ACC112 (cell line): ENCODE measurements at regions not wholly inside any gene's neighbourhood (a gene's known extent, or its start where the extent isn't known, plus 50 kb on each side); places are given as distances from the start of the nearest gene placed in this dataset.
"Not testable (repeated sequence)": the region's sequence is repeated elsewhere in the genome, so short reads cannot be mapped to it uniquely, and the experiment has no call there.

Experiments used
- H2AFZ ChIP-seq: fragments of 200-600 bp; sonication (generic); one replicate; pipeline ENCODE4 v1.6.0; 2017; ENCODE audit warnings: antibody characterized with exemption, low read length; ENCODE audit not compliant: unreplicated experiment
- H3K27ac ChIP-seq: fragments of 200-600 bp; sonication (generic); 2 replicates; pipeline ENCODE4 v1.5.1; 2014; ENCODE audit warnings: low read depth, mild to moderate bottlenecking, antibody characterized with exemption, low read length, moderate library complexity
- H3K27me3 ChIP-seq: fragments of 200-600 bp; sonication (generic); 2 replicates; pipeline ENCODE4 v1.6.1; 2014; ENCODE audit warnings: mild to moderate bottlenecking, antibody characterized with exemption, low read length, moderate library complexity, mixed read lengths; ENCODE audit not compliant: insufficient read depth
- H3K36me3 ChIP-seq: fragments of 200-600 bp; sonication (generic); 2 replicates; pipeline ENCODE4 v1.6.1; 2016; ENCODE audit warnings: mild to moderate bottlenecking, antibody characterized with exemption, low read length, moderate library complexity, mixed read lengths; ENCODE audit not compliant: insufficient read depth
- H3K4me1 ChIP-seq: fragments of 200-600 bp; sonication (generic); one replicate; pipeline ENCODE4 v1.6.1; 2016; ENCODE audit warnings: low read length, mixed read lengths; ENCODE audit not compliant: insufficient read depth, unreplicated experiment, control insufficient read depth
- H3K4me3 ChIP-seq: fragments of 200-600 bp; sonication (generic); 2 replicates; pipeline ENCODE4 v1.5.1; 2014; ENCODE audit warnings: mild to moderate bottlenecking, low read depth, low read length
- H3K79me2 ChIP-seq: fragments of 200-600 bp; sonication (generic); one replicate; pipeline ENCODE4 v1.6.0; 2016; ENCODE audit warnings: low read length; ENCODE audit not compliant: control insufficient read depth, unreplicated experiment, insufficient read depth

DNA sequence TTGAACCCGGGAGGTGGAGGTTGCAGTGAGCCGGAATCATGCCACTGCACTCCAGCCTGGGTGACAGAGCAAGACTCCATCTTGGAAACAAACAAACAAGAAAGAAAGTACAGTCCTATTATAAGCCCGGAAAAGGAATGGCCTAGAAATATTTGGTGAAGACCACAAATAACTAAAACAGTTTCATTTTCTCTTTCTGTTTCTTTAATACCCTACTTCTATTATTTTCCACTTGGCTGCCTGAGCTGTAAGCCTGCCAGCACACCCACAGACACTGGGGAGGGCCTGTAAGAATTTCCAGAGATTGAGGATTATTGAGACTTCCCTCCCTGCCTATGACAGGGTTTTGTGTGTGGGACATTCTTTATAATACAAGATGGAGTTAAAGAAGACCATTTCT lies 188.0 kb upstream of the DCC start:
- Histone ChIP-seq H3K27me3 (no peaks in the 10 kb centered on the region), H2AFZ (no peak overlapping the region), H3K36me3 (no peaks in the 10 kb centered on the region), H3K4me3 (no peak overlapping the region), H3K27ac (no peak overlapping the region), H3K4me1 (no peaks in the 10 kb centered on the region), H3K79me2 (no peaks in the 10 kb centered on the region)

DNA sequence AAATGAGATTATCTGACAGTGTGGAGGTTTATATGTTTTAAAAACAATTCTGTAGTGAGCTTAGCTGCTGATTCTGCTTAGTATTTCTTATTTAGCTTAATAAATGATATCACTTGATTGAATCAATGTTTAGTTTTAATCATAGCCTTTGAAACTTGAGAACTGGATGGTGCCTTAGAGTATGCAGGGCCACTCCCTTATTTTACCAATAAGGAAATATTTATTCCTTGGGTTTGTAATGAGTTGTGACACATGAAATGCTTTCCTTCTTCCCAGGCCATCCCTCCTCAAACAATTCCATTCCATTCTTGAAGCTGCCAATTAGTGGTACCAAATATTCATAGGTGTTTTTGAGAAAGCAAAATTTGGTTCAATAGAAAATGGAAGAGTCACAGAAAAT lies 183.8 kb upstream of the DCC start:
- no peak overlapping the region for H2AFZ ChIP-seq
- no peak overlapping the region for H3K27ac ChIP-seq
- no peaks in the 10 kb centered on the region for H3K27me3 ChIP-seq
- H3K4me3 ChIP-seq: no peak overlapping the region
- no peaks in the 10 kb centered on the region for H3K79me2 ChIP-seq
- no peaks in the 10 kb centered on the region for H3K4me1 ChIP-seq
- H3K36me3 ChIP-seq: no peaks in the 10 kb centered on the region

DNA sequence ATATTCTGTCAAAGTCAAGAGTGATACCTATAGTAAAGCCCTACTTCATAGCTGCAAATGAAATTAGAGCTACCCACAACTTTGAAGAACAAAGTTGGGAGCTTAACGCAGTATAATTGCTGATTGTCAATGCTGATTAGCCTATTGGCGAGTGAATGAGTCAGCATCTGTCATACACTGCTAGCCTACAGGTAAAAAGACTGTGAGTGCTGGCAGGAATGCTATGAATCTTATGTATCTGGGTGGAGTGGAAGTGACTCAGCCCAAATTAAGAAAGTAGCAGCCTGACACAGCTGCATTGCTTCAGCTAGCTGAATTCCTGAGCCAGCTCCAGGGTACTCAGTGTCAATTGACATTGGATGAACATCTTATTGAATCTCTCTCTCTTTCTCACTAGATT lies 179.4 kb upstream of the DCC start:
- H3K36me3 ChIP-seq: no peaks in the 10 kb centered on the region
- H3K27ac ChIP-seq: no peak overlapping the region
- H3K4me1 ChIP-seq: no peaks in the 10 kb centered on the region
- H3K79me2 ChIP-seq: no peaks in the 10 kb centered on the region
- no peak overlapping the region for H3K4me3 ChIP-seq
- no peak overlapping the region for H2AFZ ChIP-seq
- no peaks in the 10 kb centered on the region for H3K27me3 ChIP-seq

DNA sequence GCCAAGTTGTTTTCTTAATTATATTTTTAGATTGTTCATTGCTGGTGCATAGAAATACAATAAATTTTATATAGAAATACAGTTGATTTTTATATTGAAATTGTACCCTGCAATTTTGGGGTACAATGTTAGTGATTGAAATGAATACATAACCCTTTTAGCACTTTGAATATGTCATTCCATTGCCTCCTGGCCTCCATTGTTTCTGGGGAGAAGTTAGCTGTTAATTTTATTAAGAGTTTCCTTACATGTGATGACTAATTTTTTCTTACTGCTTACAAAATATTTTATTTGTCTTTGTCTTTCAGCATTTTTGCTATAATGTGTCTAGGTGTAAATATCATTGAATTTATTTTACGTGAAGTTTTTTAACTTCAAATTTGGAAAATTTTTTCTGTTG lies 176.5 kb upstream of the DCC start:
- no peaks in the 10 kb centered on the region for H3K79me2 ChIP-seq

DNA sequence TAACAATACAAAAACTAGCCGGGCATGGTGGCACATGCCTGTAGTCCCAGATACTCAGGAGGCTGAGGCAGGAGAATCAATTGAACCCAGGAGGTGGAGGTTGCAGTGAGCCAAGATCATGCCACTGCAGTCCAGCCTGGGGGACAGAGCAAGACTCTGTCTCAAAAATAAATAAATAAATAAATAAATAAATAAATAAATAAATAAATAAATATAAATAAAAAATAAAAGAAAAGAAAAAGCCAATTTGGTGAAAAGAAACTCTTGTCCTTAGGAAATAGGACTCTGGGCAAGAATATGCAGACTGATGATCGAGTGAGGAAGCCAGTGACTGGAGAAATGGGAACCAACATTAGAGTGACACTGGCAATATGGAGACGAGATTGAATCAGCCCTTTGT lies 171.9 kb upstream of the DCC start:
- not testable (repeated sequence) for H3K4me1 ChIP-seq, H3K27me3 ChIP-seq, H3K4me3 ChIP-seq, H3K27ac ChIP-seq, H3K36me3 ChIP-seq, H3K79me2 ChIP-seq, H2AFZ ChIP-seq

More for the DNA sequence above, 176.5 kb upstream of the DCC start:
- Histone ChIP-seq H2AFZ (no peak overlapping the region), H3K4me3 (no peak overlapping the region), H3K27ac (no peak overlapping the region), H3K36me3 (no peaks in the 10 kb centered on the region), H3K4me1 (no peaks in the 10 kb centered on the region), H3K27me3 (no peaks in the 10 kb centered on the region)

DNA sequence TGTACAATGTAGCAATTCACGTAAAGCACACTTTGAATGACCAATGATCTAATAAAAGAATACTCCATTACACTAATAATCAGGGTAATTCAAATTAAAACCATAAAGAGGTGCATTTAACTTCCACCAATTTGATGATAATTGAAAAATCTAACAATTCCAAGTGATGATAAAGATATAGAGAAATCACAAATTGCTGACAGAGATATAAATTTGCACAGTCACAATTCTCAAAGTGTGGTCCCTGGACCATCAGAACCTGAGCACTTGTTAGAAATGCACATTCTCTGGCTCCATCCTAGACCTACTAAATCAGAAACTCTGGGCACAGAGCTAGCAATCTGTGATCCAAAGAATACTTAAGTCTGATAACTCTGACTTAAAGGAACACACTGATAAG lies 165.8 kb upstream of the DCC start:
- H3K4me3 ChIP-seq: no peak overlapping the region
- H3K36me3 ChIP-seq: no peaks in the 10 kb centered on the region
- no peak overlapping the region for H3K27ac ChIP-seq
- H3K79me2 ChIP-seq: no peaks in the 10 kb centered on the region
- no peaks in the 10 kb centered on the region for H3K4me1 ChIP-seq
- no peaks in the 10 kb centered on the region for H3K27me3 ChIP-seq
- H2AFZ ChIP-seq: no peak overlapping the region

DNA sequence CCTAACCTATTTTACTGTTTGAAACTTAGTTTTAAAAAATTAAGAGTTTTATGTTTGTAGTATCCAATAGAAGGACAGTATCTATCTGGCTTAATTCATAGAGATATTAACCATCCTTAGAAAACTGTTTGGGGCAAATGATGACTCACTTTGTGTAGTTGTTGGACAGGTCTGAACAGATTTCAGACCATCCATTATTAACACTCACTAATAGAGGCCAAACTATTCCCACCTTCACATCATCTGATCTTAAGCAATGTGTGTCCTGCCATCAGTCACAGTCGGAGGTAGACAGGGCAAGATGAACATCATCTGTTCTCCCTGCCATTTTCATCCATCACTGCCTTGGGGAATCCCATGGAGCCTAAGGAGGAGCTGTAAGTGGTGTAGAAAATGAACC lies 164.6 kb upstream of the DCC start:
- no peak overlapping the region for H3K27ac ChIP-seq
- no peaks in the 10 kb centered on the region for H3K27me3 ChIP-seq
- no peak overlapping the region for H2AFZ ChIP-seq
- no peaks in the 10 kb centered on the region for H3K4me1 ChIP-seq
- no peak overlapping the region for H3K4me3 ChIP-seq
- H3K36me3 ChIP-seq: no peaks in the 10 kb centered on the region
- H3K79me2 ChIP-seq: no peaks in the 10 kb centered on the region

DNA sequence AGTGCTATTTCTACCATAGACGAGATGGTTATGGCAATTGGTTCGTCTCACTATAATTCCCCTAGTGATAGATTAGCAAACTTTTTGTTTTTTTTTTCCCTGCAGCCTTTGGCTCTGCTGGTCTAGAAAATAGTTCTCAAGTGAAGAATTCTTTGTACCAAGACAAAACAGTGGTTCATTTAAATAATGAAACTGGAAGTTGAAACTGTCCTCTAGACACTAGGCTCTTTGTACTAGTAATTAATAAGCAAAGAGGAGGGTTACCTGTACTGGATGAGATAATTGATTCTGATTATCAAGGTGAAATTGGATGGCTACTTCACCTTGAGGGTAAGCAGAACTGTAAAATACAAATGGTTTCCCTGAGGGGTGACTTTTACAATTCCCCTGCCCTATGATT lies 156.9 kb upstream of the DCC start:
- no peaks in the 10 kb centered on the region for H3K79me2 ChIP-seq
- no peak overlapping the region for H3K4me3 ChIP-seq
- no peaks in the 10 kb centered on the region for H3K4me1 ChIP-seq
- H3K27ac ChIP-seq: no peak overlapping the region
- H3K36me3 ChIP-seq: no peaks in the 10 kb centered on the region
- H2AFZ ChIP-seq: no peak overlapping the region
- no peaks in the 10 kb centered on the region for H3K27me3 ChIP-seq

DNA sequence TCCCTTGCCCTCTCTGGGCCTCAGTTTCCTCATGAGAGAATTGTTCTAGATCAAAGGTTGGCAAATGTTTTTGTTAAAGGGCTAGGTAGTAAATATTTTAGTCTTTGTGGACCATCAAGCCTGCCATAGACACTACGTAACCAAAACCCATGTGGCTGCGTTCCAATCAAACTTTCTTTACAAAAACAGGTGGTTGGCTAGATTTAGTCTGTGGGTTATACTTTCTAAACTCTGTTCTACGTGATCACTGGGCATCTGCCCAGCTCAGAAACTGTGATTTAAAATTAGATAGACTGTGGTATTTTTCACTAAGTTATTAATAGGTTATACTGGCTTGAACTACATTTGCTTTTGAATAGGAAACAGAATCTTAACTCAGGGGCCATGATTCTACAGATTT lies 149.8 kb upstream of the DCC start:
- Histone ChIP-seq H3K27me3 (no peaks in the 10 kb centered on the region), H3K36me3 (no peaks in the 10 kb centered on the region), H3K4me1 (no peaks in the 10 kb centered on the region), H3K4me3 (no peak overlapping the region), H3K79me2 (no peaks in the 10 kb centered on the region), H3K27ac (no peak overlapping the region), H2AFZ (no peak overlapping the region)

DNA sequence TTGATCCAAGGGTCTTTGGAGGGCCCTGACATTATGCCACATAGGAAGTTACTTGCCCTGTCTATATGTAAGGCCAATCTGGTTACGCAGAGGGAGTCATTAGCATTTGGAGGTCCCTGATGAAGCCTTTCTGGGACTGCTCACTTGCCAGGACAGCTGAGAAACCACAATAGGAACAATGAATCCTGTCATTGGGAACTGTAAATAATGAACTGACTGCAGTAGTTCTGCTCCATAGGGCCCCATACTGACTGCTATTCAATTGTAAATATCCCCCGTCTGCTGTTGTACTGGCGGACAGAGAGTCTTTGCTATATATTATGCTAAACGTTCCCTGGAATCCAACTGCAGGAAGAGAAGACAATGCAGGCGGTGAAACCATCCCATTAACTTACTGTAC lies 149.4 kb upstream of the DCC start:
- no peaks in the 10 kb centered on the region for H3K27me3 ChIP-seq
- H3K4me1 ChIP-seq: no peaks in the 10 kb centered on the region
- no peak overlapping the region for H3K4me3 ChIP-seq
- no peak overlapping the region for H2AFZ ChIP-seq
- no peaks in the 10 kb centered on the region for H3K79me2 ChIP-seq
- no peak overlapping the region for H3K27ac ChIP-seq
- H3K36me3 ChIP-seq: no peaks in the 10 kb centered on the region

DNA sequence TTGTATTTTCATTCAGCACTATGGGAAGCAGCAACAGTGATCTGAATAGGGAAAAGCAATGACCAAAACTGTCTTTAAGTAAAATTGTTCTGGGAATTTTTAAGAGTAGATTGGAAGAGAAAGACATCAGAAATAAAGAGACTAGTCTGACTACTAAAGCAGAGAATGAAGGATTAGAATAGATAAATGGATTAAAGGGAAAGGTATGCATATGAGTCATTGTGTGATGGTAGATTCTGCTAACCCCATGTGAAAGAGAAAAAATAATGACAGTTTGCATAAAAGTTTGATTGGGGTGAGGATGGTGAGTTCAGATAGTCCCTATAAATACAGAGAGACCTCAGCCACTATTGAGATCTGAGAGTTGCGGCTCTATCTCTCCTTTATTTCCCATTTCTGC lies 139.6 kb upstream of the DCC start:
- Histone ChIP-seq H3K36me3 (no peaks in the 10 kb centered on the region), H3K4me1 (no peaks in the 10 kb centered on the region), H3K27me3 (no peaks in the 10 kb centered on the region), H3K79me2 (no peaks in the 10 kb centered on the region), H3K4me3 (no peak overlapping the region), H2AFZ (no peak overlapping the region), H3K27ac (no peak overlapping the region)
